Hepatocyte (in vitro differentiated cells): ENCODE measurements at regions not wholly inside any gene's neighbourhood (a gene's known extent, or its start where the extent isn't known, plus 50 kb on each side); places are given as distances from the start of the nearest gene placed in this dataset.

Source experiments
- CTCF ChIP-seq: fragments of 200-600 bp; sonication (generic); IDR thresholded peaks from 2 replicates; pipeline ENCODE4 v1.5.1; 2016; ENCODE audit warnings: antibody characterized with exemption, mild to moderate bottlenecking; ENCODE audit not compliant: poor library complexity
- EZH2 ChIP-seq: fragments of 200-600 bp; sonication (generic); IDR thresholded peaks from 2 replicates; pipeline ENCODE4 v1.6.1; 2016; ENCODE audit warnings: antibody characterized with exemption, mild to moderate bottlenecking, borderline replicate concordance
- EZH2phosphoT487 ChIP-seq: fragments of 200-600 bp; sonication (generic); IDR thresholded peaks from one replicate; pipeline ENCODE4 v1.6.1; 2018; ENCODE audit warnings: antibody characterized with exemption, mild to moderate bottlenecking, low read depth, moderate library complexity; ENCODE audit not compliant: unreplicated experiment, severe bottlenecking

- no peak for TF ChIP-seq EZH2
- no peak for TF ChIP-seq CTCF
- TF ChIP-seq EZH2phosphoT487, result no peak
Observed at GRCh38 chr7:66460921-66461361, 167.7 kb upstream of the KCTD7 start.
